IMR-90 (cell line): ENCODE measurements at regions not wholly inside any gene's neighbourhood (a gene's known extent, or its start where the extent isn't known, plus 50 kb on each side); places are given as distances from the start of the nearest gene placed in this dataset.

ENCODE experiments used
- ATAC-seq: fragments of 200-7000 bp; cut with Tn5 transposase; 2 replicates; pipeline ENCODE4 v1.9.1; 2020; ENCODE audit warnings: low read depth, mild to moderate bottlenecking, moderate library complexity
- BruUV-seq: library from RNA; stranded (reverse); fragments of 400-500 nt; replicated peaks from 2 replicates; lab custom pipeline; 2021; lab: Mats Ljungman, UMichigan
- CTCF ChIA-PET: fragments of 300-600 bp; formaldehyde crosslinking; extraction: SDS; loops from one replicate; lab custom pipeline; 2021; ENCODE audit warnings: antibody characterized with exemption; lab: Yijun Ruan, JAX
- POLR2A ChIA-PET: fragments of 300-600 bp; sonication (Branson Sonifier 250); formaldehyde crosslinking; loops from one replicate; lab custom pipeline; 2022; ENCODE audit warnings: antibody characterized with exemption; ENCODE audit not compliant: unreplicated experiment; lab: Charles Lee
- DNase-seq: peaks from one replicate; pipeline ENCODE4 v3.0.0; 2013
- H2AFZ ChIP-seq: replicated peaks from 2 replicates; pipeline ENCODE3; 2013; ENCODE audit warnings: low read length, mild to moderate bottlenecking; ENCODE audit not compliant: poor library complexity
- H2AK5ac ChIP-seq: 2 replicates; pipeline ENCODE4 v1.6.1; 2013; ENCODE audit warnings: low read depth, low read length, inconsistent platforms
- H2AK9ac ChIP-seq: replicated peaks from 2 replicates; pipeline ENCODE3; 2013; ENCODE audit warnings: mild to moderate bottlenecking, low read depth, low read length, moderate library complexity; ENCODE audit not compliant: poor library complexity
- H2BK120ac ChIP-seq: 2 replicates; pipeline ENCODE4 v1.6.1; 2013; ENCODE audit warnings: low read depth, low read length, inconsistent platforms
- H2BK15ac ChIP-seq: 3 replicates; pipeline ENCODE4 v1.6.1; 2013; ENCODE audit warnings: low read depth, low read length, inconsistent platforms
- H2BK20ac ChIP-seq: 2 replicates; pipeline ENCODE4 v1.6.1; 2013; ENCODE audit warnings: low read depth, mild to moderate bottlenecking, inconsistent platforms, low read length, moderate library complexity
- H2BK5ac ChIP-seq: 2 replicates; pipeline ENCODE4 v1.6.1; 2013; ENCODE audit warnings: mild to moderate bottlenecking, low read depth, low read length, inconsistent platforms; ENCODE audit not compliant: poor library complexity, severe bottlenecking
- H3K14ac ChIP-seq: replicated peaks from 2 replicates; pipeline ENCODE4 v1.6.1; 2013; ENCODE audit warnings: low read depth, low read length, inconsistent platforms
- H3K18ac ChIP-seq: 2 replicates; pipeline ENCODE4 v1.6.1; 2013; ENCODE audit warnings: low read depth, low read length, control low read depth
- H3K23ac ChIP-seq: 2 replicates; pipeline ENCODE4 v1.6.1; 2013; ENCODE audit warnings: low read depth, low read length, inconsistent platforms
- H3K27ac ChIP-seq: 2 replicates; pipeline ENCODE4 v1.5.1; 2013; ENCODE audit warnings: mild to moderate bottlenecking, control low read depth, low read length; ENCODE audit not compliant: insufficient read depth
- H3K27me3 ChIP-seq: 2 replicates; pipeline ENCODE4 v1.6.1; 2013; ENCODE audit warnings: low read length; ENCODE audit not compliant: control insufficient read depth, insufficient read depth
- H3K36me3 ChIP-seq: 2 replicates; pipeline ENCODE4 v1.6.1; 2013; ENCODE audit warnings: low read length, mixed read lengths; ENCODE audit not compliant: control insufficient read depth, insufficient read depth
- H3K4ac ChIP-seq: 2 replicates; pipeline ENCODE4 v1.6.1; 2013; ENCODE audit warnings: low read depth, low read length, inconsistent platforms
- H3K4me1 ChIP-seq: 2 replicates; pipeline ENCODE4 v1.6.1; 2013; ENCODE audit warnings: low read length, mixed read lengths; ENCODE audit not compliant: control insufficient read depth, insufficient read depth
- H3K4me2 ChIP-seq: 2 replicates; pipeline ENCODE4 v1.6.1; 2013; ENCODE audit warnings: low read depth, mild to moderate bottlenecking, control low read depth, low read length, moderate library complexity
- H3K4me3 ChIP-seq: 2 replicates; pipeline ENCODE4 v1.5.1; 2013; ENCODE audit warnings: low read depth, mild to moderate bottlenecking, control low read depth, low read length, moderate library complexity; ENCODE audit not compliant: insufficient read depth
- H3K56ac ChIP-seq: 2 replicates; pipeline ENCODE4 v1.6.1; 2013; ENCODE audit warnings: low read length, inconsistent platforms; ENCODE audit not compliant: insufficient read depth; ENCODE audit errors: extremely low read depth
- H3K79me1 ChIP-seq, 2 experiments: 2 replicates each; pipeline ENCODE4 v1.6.1; 2013; ENCODE audit warnings: low read length in 2 of 2, inconsistent platforms in 1 of 2, low read depth in 1 of 2
- H3K9ac ChIP-seq: 2 replicates; pipeline ENCODE4 v1.6.1; 2013; ENCODE audit warnings: low read depth, low read length, control low read depth
- H3K9me1 ChIP-seq: 2 replicates; pipeline ENCODE4 v1.6.1; 2013; ENCODE audit warnings: low read length, inconsistent platforms; ENCODE audit not compliant: insufficient read depth
- H3K9me3 ChIP-seq: 2 replicates; pipeline ENCODE4 v1.6.1; 2013; ENCODE audit warnings: low read length; ENCODE audit not compliant: control insufficient read depth, insufficient read depth
- H4K20me1 ChIP-seq: 2 replicates; pipeline ENCODE4 v1.6.1; 2013; ENCODE audit warnings: low read length, inconsistent platforms; ENCODE audit not compliant: insufficient read depth
- H4K5ac ChIP-seq: 2 replicates; pipeline ENCODE4 v1.6.1; 2013; ENCODE audit warnings: mild to moderate bottlenecking, low read depth, low read length, control low read depth
- H4K8ac ChIP-seq, 2 experiments: 2 replicates each; pipeline ENCODE4 v1.6.1; 2013; ENCODE audit warnings: low read depth in 2 of 2, low read length in 2 of 2, control low read depth in 1 of 2, inconsistent platforms in 1 of 2
- H4K91ac ChIP-seq: 2 replicates; pipeline ENCODE4 v1.6.1; 2013; ENCODE audit warnings: low read depth, low read length, inconsistent platforms; ENCODE audit not compliant: insufficient read depth
- BHLHE40 ChIP-seq: fragments of 150-350 bp; IDR thresholded peaks from 2 replicates; pipeline ENCODE4 v1.6.1; 2016; ENCODE audit warnings: mild to moderate bottlenecking, low read depth, low read length
- CEBPB ChIP-seq: IDR thresholded peaks from 2 replicates; pipeline ENCODE4 v1.6.1; 2012; ENCODE audit warnings: low read depth, low read length, improper control_type of control experiment
- CHD1 ChIP-seq: IDR thresholded peaks from 2 replicates; pipeline ENCODE4 v1.6.1; 2012; ENCODE audit warnings: low read depth, low read length, improper control_type of control experiment
- CTCF ChIP-seq: conservative IDR thresholded peaks from 2 replicates; pipeline ENCODE4 v1.5.1; 2012; ENCODE audit warnings: mild to moderate bottlenecking, low read depth, low read length, improper control_type of control experiment
- ELK1 ChIP-seq: fragments of 150-350 bp; IDR thresholded peaks from 2 replicates; pipeline ENCODE4 v1.6.1; 2016; ENCODE audit warnings: low read depth, mild to moderate bottlenecking, low read length, moderate library complexity, borderline replicate concordance
- FOS ChIP-seq: fragments of 150-350 bp; IDR thresholded peaks from 2 replicates; pipeline ENCODE4 v1.6.1; 2016; ENCODE audit warnings: low read depth, low read length
- MAFK ChIP-seq: IDR thresholded peaks from 2 replicates; pipeline ENCODE4 v1.6.1; 2012; ENCODE audit warnings: low read depth, low read length, improper control_type of control experiment
- MAZ ChIP-seq: IDR thresholded peaks from 2 replicates; pipeline ENCODE4 v1.6.1; 2012; ENCODE audit warnings: low read depth, mild to moderate bottlenecking, low read length, improper control_type of control experiment, moderate library complexity, borderline replicate concordance
- MXI1 ChIP-seq: IDR thresholded peaks from 2 replicates; pipeline ENCODE4 v1.6.1; 2012; ENCODE audit warnings: low read depth, mild to moderate bottlenecking, low read length, moderate library complexity, borderline replicate concordance
- NFE2L2 ChIP-seq: fragments of 150-350 bp; IDR thresholded peaks from 2 replicates; pipeline ENCODE4 v1.6.1; 2016; ENCODE audit warnings: low read depth, mild to moderate bottlenecking, low read length
- POLR2A ChIP-seq: IDR thresholded peaks from 2 replicates; pipeline ENCODE4 v1.6.1; 2012; ENCODE audit warnings: mild to moderate bottlenecking, low read depth, low read length
- RAD21 ChIP-seq: IDR thresholded peaks from 2 replicates; pipeline ENCODE4 v1.6.1; 2012; ENCODE audit warnings: low read length, improper control_type of control experiment
- RCOR1 ChIP-seq: IDR thresholded peaks from 2 replicates; pipeline ENCODE4 v1.6.1; 2012; ENCODE audit warnings: mild to moderate bottlenecking, low read length, improper control_type of control experiment; ENCODE audit not compliant: insufficient replicate concordance
- RFX5 ChIP-seq: IDR thresholded peaks from 2 replicates; pipeline ENCODE4 v1.8.0; 2012; ENCODE audit warnings: low read depth, mild to moderate bottlenecking, low read length, moderate library complexity
- SMC3 ChIP-seq: fragments of 150-350 bp; IDR thresholded peaks from 2 replicates; pipeline ENCODE4 v1.6.1; 2016; ENCODE audit warnings: low read depth, mild to moderate bottlenecking, antibody characterized with exemption, low read length, moderate library complexity
- USF2 ChIP-seq: fragments of 150-350 bp; IDR thresholded peaks from 2 replicates; pipeline ENCODE4 v1.6.1; 2017; ENCODE audit warnings: mild to moderate bottlenecking, antibody characterized with exemption, low read length, low read depth
- WGBS, 2 experiments: methylation state at CpG; one replicate each; pipeline versions ENCODE4 v1.1.5 to v1.1.7; 2013; ENCODE audit warnings: missing lambda C conversion rate in 2 of 2; ENCODE audit not compliant: insufficient read length in 1 of 2; ENCODE audit errors: extremely low coverage in 2 of 2; 5-methylcytosine and 5-hydroxymethylcytosine counted together
- dilution Hi-C: fragments of 300-500 bp; cut with HindIII; formaldehyde crosslinking; loops from one replicate; pipeline ENCODE4 v1.14.3; 2018; ENCODE audit warnings: low sequenced_read_pairs; ENCODE audit not compliant: unreplicated experiment
- in situ Hi-C: fragments of 300-500 bp; cut with MboI; formaldehyde crosslinking; loops from 3 replicates; pipeline ENCODE4 v1.14.3; 2019; ENCODE audit warnings: low sequenced_read_pairs, inconsistent platforms, mixed read lengths
- intact Hi-C: fragments of 100-400 bp; cut with micrococcal nuclease; formaldehyde crosslinking; loops from 2 replicates; pipeline ENCODE4 v1.10.0; 2022

GRCh38 chr1:56240400-56240799, 339.0 kb downstream of the PLPP3 start:
- Histone ChIP-seq H3K4ac (no peak overlapping the region), H4K91ac (no peak overlapping the region), H2AK5ac (no peak overlapping the region), H3K4me1 (peaks cover 2% of the 10 kb centered on the region; the same call in 1 of the 2 replicates), H2AK9ac (no peak overlapping the region), H3K56ac (no peak overlapping the region), H3K23ac (no peak overlapping the region), H2BK5ac (no peak overlapping the region), H3K9me1 (no peaks in the 10 kb centered on the region), H3K27ac (no peak overlapping the region), H3K27me3 (no peaks in the 10 kb centered on the region), H4K8ac (no peak overlapping the region), H2BK120ac (no peak overlapping the region), H2BK15ac (no peak overlapping the region), H3K36me3 (no peaks in the 10 kb centered on the region), H3K4me3 (no peak overlapping the region), H2BK20ac (no peak overlapping the region), H4K5ac (no peak overlapping the region), H3K4me2 (no peak overlapping the region), H3K9me3 (no peaks in the 10 kb centered on the region), H3K9ac (no peak overlapping the region), H3K14ac (no peak overlapping the region), H3K18ac (no peak overlapping the region), H3K79me1 (no peaks in the 10 kb centered on the region), H2AFZ (no peak overlapping the region), H4K20me1 (no peaks in the 10 kb centered on the region)
- ChIA-PET CTCF (interaction anchor here (0.6 kb wide), 1 partner anchor 371 kb away, joined by 4 read pairs; no protein-coding TSS in a partner anchor), POLR2A (no interaction called here)
- WGBS, 2 experiments: no CpG with 5 or more reads among the region's 1 CpG
- intact Hi-C loops (no loop called here), in situ Hi-C loops (no loop called here), dilution Hi-C loops (no loop called here)
- DNase-seq (no peak), ATAC-seq (no peak)
- no TSS peak for BruUV-seq
- TF ChIP-seq RAD21 (no peak), CTCF (no peak), MAZ (no peak), USF2 (no peak), POLR2A (no peak), MXI1 (no peak), RCOR1 (no peak), CEBPB (no peak), RFX5 (no peak), FOS (no peak), CHD1 (no peak), MAFK (no peak), NFE2L2 (no peak), ELK1 (no peak), BHLHE40 (no peak), SMC3 (no peak)
